Fibroblast of skin of right quadriceps (primary cell): ENCODE measurements at regions not wholly inside any gene's neighbourhood (a gene's known extent, or its start where the extent isn't known, plus 50 kb on each side); places are given as distances from the start of the nearest gene placed in this dataset.
A peak's percentile ranks its signal among the peaks of the same experiment; 100 is the strongest.

ENCODE experiments used
- DNase-seq: peaks from one replicate; pipeline ENCODE4 v3.0.0-alpha.2; 2013

DNA sequence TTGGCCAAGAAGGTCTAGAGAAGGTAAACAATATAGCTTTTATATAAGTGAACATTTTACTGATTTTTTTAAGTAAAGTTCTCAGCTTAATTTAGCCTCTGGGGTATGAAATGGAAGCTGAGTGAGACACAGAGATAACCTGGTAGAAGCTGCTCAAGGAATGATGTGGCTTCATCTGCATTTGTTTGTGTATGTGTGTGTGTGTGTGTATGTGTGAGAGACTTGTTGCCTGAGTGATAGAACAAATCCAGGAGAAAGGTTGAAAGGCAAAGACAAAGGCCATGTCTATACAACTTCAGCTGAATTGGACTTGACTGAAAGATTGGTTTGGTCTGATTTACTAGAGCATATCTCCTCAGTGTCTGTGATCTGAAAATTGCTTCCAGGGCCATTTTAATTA lies 63.6 kb downstream of the PCDH7 start:
- no peak for DNase-seq

DNA sequence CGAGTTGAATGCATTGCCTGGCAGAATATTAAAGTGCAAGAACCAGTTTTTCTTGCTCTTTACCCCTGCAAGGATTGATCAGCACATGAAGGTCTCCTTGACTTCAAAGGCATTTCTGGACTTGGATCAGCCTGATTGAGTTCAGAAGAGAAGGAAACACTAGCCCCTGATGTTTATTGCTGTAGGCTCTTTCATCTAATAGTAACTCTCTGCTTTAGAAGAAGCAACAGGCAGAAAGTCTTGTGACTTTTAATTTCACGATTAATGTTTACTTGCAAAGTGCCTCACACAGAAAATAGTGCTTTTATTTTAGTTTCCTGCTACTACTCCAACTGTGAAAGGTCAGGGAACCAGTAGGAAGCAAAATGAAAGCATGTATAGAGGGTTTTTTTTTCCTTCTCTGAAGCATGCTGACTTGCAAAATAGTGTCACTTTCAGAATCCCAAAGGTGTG lies 69.1 kb downstream of the PCDH7 start:
- DNase-seq: no peak

DNA sequence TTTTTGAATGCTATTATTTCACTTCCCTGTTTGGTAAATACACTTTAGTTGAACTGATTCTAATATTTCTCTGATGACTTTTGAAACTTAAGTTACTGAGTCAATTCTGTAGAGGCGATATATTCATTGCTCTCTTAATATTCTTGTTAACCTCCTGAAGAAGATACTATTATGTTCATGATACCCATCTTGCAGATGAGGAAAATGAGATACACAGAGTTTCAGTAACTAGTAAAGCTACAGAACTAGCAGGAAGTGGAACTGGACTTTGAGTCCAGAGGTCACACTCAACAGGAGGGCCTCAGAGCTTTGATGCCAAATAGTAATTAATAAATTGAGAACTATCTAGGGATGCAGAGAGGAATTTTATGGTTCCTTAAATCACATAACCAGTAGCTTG lies 70.0 kb downstream of the PCDH7 start:
- DNase-seq: no peak

DNA sequence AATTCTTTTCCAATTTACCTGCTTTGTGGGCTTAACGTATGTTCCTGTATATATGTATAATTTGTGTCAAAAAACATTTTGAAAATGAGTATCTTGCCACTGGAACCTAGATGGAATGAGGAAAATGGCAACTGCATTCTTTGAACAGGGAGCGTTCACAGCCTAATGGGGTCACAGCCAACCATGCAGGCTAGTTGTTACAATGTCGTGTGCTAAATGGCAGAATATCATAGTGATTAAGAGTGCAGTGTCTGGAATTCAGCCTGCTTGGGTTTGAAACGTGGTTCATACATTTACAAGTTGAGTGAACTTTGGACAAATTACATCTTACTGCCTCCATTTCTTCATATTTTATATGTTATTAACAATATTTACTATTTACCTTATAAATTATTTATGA lies 70.8 kb downstream of the PCDH7 start:
- no peak for DNase-seq

DNA sequence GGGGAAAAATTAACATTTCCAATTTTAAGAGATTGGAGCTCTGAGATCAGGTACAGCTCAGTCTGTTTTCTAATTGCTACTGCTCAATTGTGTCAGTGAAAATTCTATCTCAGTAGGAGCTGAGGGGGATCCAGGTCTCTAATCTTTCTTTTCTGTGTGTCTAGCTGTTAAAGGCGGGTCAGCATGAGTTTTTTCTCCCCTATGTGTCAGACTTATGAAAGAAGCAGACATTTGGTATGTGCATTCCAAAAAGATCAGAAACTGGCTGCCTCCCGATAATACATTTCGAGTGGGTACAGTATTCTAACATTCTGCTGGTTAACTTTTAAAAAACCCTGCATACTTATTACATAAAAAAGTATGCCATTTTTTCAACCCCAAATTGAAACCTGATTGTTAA lies 72.4 kb downstream of the PCDH7 start:
- no peak for DNase-seq

DNA sequence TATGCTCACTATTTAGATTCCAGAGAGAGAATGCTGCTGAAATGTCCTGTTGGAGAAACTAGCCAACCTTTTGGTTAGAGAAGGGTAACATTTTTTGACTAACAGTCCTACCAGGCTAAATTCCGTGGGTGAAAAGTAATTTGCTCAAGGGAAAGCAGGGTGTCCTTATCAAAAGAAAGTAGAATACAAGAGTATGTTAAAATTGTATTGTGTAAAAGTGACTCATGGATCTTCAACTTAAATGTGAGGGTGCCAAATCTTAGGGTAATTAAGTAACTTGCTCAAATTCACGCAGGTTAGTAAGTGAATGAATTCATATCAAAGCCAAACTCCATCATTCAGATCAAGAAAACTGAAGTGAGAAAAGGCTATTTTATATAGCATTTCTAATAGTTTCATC lies 81.7 kb downstream of the PCDH7 start:
- DNase-seq: no peak

DNA sequence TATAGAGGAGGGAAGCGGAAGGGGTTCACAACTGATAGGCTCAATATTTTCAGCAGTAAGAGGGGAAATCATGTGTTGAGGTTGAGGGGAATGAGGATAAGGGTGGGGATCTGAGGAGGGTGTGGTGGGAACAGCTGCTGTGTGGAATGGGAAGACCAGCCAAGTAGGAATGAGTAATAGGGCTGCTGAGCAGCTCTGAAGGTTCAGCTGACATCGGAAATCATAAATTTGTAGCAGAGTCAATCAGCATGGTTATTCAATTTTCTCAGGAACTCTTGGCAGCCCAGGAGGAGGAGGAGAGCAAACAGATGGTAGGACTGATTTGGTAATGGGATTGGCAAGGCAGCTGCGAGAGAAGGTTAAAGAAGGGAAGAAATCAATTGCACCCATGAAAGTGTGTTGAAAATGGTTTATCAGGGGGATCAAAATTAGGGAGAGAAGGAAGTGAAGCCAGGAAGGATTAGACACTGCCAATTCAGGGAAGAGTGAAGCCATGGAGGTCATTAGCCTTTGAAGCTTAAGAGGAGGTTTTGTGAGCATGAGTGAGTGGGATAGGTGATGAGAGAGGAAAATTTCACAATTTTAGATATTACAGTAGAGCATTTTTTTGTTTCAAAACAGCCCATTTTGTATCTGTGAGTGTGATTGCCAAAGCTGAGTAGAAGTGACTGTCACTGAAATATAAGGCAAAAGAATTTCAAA lies 82.6 kb downstream of the PCDH7 start:
- peak; percentile 69 for DNase-seq

DNA sequence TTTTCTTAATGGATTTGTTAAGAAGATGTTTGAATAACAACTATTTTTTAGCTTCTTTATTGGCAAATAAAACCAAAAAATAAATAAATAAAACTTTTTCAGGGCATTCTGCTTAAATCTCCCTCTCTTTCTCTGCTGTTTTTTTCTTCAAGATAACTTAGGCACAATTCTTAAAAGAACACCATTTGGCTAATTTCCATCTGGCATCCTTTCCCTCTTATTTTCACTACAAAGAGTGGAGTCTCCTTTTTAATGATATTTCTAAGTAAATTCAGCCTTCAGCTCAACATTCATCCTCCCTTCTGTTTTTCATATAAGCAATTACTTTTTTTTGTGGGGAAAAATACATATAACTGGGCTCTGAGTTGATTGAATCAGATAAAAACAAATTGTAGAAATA lies 88.1 kb downstream of the PCDH7 start:
- DNase-seq: no peak

DNA sequence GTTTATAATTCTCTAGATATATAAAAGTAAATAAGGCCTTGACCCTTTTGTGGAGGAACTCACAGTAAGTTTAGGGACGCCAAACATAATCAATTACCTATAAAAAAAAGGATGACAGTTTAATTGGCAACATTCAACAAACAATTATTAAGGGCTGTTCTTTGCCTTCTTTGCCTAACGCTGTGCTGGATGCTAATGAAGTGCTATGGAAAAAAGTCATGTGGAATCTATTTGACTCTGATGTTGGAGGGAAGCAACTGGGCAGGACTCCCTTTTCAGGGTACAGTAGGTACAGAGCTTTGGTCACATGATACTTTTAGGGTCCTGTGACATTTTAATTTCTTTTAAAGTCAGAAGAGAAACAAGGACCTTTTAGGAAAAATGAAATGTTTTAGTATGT lies 91.1 kb downstream of the PCDH7 start:
- DNase-seq: no peak

DNA sequence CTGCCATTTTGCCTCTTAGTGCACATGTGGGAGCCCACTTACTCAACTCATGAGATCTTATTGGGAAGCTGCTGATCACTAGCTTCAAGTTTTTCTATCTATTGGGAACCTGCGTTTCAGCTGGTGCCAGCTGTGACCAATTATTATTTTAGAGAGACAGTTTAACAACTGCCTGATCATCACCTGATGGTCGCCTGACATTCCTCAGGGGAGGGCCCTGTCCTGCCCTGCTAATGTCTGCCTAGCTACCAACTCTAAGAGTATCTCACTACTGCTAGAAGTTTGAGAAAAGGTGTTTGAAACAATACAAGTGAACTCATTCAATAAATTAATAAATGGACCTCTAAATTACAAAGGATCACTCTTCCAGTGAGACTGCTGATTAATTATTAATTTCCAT lies 95.5 kb downstream of the PCDH7 start:
- DNase-seq: no peak

DNA sequence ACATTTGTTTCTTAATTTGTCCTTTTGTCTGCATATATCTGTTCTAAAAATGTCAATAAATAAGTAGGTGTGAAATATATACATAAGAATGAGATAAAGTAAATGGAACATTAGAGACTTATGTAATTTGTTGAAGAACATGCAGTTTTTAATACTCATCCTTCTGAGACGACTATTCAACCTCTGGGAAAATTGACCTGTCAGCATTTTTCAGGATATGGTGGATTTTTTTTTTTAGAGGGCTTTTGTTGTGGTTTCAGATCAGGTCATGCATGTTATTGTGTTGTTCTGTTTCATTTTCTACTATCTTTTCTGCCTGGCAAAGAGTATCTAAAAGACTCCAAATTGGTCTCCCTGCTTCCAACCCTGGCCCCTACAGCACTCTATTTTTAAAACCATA lies 97.3 kb downstream of the PCDH7 start:
- DNase-seq: no peak

DNA sequence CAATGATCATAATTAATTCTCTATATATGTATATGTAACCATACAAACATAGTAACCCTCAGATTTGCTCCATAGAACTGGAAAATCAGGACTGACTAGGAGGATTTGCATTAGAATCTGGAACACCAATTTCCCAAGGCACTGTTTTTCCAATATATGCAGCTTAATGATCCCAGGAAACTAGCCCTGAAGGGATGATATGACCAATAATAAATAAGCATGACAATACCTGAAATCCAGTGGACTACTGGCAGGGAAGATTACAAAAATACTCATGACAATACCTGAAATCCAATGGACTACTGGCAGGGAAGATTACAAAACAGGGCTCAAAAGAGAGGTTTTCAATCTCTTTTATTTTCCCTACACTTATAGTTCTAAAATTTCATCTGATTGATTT lies 98.4 kb downstream of the PCDH7 start:
- no peak for DNase-seq

DNA sequence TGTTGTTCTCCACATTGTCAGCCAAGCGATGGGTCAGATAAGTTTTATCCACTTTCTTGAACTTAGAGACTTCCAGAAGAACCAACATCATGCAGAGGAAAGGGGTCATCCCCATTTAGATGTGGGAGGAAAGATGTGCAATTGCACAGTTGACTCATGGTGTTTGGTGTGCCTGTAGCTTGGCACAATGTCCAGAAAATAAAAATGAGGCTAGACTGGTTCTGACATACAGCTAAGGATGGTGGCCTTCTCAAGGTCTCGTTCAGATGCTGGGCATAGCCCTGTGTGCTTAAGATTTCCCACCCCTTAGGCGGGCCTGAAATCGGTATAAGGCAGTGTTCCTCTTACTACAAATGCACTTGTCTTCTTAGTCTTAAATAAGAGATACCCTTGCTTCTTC lies 101.1 kb downstream of the PCDH7 start:
- DNase-seq: no peak

DNA sequence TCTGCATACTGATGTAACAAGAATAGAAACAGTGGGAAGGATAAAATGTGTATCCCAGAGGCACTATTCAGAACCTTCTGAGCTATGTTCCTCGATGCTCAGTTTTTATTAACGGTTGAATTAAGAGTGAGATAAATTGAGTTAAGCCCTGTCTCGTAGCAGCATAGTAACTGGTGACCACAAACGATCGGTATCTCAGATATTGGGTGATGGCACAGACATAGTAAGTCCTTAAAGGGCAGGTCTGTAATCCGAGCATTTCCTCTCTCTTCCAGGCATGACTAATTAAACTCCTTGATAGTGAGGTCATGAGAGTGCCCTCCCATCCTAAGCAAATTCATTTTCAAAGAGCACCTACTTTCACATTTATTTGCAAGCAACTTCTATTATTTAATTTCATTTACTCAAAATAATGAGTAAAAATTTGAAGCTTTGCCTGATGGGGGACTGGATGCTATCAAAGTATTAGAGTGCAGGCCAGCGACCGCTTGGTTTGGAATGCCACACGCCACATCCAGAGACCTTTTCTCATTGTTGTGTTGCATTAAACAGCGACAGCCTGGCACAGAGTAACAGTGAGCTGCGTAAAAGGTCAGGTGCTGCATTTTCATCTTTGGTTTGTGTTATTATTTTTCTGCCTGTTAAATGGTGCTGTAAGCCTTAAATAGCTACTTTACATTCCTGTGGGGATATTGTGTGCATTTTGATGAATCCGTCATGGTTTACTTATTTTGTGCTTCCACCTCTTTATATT lies 101.9 kb downstream of the PCDH7 start:
- DNase-seq: peak; percentile 63

DNA sequence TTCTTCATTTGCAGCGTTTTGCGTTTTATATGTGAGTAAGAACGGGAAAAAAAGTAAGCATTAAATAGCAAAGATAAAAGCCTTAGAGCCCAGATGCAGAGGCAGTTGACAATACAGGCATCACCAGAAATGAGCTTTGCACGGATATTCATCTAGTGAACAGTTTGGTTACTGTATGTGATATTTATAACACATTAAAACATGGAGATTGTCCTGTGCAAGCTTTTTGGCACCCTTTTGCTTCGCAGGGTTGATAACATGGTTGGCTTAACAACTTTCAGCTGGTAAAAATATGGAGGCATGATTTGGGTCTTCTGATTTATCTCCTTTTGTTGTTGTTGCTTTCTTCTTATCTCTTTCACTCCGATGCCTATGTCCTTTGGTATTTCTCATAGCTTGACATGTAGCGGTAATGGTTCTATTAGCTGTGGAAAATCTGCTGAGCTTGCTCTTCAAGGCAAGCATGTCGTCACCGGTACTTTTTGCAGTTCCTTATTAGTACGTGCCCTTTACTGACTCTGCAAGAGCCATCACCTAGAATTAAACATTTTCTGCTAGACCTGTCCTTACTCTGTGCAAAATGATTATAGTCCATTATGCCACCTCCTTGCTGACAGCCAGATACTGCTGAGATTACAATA lies 102.9 kb downstream of the PCDH7 start:
- DNase-seq: no peak

DNA sequence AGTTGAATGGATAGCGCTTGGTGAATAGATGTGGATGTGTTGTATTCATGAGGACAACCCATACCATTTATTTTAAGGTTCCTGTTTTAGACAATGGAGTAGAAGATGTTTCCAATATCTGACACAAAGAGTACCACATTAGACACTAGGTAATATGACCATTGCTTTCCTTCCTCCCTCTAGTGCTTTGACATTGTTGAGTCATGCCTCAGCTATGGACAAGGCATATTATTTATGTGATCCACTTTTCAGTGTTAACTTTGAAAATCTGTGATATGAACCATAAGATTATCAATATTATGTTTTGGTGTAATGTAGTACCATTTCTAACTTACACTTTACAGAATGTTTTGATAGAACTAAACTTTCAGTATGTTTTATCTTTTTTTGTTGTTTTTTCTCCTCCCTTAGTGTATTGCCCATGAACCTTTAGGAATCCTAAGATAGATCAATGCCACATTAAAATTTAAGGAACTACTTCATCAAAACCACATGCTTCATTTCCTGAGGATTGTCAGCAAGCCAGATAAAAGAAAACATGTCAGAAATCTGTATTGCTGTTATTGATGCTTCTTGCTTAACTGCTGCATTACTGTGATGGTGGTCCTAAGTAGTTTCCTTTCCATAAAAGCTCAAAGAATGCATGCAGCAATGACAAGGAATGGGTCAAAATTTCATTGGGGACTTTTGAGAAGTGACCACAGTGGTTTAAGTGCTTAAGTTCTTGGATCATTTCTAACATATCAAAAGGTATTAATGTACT lies 105.0 kb downstream of the PCDH7 start:
- peak; percentile 46 for DNase-seq

DNA sequence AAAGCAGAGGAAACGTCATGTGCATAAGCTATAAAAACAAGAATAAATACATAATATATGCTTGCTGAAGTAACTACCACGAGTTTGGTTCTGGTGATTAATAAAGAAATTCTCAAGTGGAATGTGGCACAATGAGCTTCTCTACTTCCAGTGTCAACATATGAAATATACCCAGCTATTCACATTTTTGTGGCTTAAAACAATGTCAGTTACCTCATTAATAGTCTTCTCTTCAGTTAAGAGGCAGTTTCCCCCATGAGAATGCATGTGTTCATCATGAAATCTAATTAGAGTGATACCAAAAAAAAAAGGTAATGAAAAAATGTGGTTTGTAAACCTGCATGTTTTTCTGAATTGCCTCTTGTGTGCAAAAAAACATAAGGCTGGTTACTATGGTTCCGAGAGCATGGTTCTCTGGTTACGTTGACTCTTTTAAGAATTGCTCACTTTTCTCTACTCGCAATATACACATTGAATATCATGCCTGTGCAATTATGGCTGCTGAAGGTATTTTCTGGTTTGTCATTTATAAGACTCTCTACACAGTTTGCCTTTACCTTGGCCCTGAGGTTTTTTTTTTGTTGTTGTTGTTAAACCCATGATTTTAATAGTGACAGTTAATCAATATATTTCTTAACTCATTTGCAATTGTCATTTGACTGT lies 108.2 kb downstream of the PCDH7 start:
- DNase-seq: peak; percentile 84

DNA sequence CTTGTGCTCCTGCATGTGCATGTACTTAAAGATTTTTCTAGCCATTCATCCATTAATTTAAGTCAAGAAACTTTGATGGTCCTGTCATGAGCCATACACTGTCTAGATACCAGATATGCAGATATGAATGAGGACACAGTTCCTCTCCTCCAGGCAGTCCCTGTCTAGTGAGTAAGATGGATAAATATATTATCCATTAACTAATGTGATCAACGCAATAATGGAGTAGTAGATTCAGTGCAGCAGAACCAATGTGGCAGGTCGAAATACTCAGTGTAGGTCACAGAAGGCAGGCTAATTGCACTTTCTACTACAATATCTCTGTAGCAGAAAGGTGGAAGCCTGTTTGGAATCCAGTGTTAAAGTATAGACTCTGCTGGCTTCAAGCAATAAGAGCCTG lies 112.5 kb downstream of the PCDH7 start:
- DNase-seq: no peak

DNA sequence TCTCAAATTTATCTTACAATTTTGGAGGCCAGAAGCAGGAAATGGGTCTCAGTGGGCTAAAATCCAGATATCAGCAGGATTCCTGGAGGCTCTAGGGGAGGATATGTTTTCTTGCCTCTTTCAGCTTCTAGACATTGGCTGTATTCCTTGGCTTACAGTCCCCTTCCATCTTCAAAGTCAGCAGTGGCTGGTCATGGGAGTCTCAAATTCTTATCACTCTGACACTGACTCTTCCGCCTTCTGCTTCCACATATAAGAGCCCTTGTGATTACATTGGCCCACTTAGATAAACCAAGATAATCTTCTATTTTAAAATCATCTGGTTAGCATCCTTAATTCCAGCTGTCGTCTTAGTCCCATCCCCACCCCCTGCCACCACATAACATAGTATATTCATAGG lies 113.0 kb downstream of the PCDH7 start:
- no peak for DNase-seq

DNA sequence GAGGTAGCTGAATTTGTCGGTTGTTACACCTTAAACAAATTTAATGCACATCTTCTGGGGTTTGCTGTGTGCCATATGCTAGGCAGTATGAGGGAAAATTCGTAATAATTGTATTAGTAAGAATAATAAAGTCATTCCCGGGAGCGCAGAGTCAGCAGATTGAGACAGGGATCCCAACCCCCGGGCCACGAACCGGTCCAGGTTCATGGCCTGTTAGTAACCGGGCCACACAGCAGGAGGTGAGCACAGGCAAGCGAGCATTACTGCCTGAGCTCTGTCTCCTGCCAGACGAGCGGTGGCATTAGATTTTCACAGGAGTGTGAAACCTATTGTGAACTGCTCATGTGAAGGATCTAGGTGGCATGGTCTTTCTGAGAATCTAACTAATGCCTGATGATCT lies 114.9 kb downstream of the PCDH7 start:
- DNase-seq: no peak

DNA sequence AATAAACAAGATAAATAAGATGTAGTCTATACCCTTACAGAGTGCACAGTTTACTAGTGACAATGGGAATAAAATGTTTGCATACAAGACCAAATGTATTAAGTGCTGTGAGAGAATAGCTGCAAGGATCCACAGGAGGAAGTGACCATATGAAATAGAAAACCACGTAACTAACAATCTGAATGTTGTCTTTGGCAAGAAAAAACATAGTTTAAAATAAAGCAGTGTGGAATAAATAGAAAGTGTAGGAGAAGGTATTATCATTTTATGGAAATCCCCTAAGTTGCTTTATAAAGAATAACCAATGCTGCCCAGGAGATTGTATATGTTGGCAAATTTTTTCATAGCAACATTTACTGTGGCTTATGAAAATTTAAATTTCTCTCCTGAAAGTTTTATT lies 116.1 kb downstream of the PCDH7 start:
- DNase-seq: peak; percentile 20

DNA sequence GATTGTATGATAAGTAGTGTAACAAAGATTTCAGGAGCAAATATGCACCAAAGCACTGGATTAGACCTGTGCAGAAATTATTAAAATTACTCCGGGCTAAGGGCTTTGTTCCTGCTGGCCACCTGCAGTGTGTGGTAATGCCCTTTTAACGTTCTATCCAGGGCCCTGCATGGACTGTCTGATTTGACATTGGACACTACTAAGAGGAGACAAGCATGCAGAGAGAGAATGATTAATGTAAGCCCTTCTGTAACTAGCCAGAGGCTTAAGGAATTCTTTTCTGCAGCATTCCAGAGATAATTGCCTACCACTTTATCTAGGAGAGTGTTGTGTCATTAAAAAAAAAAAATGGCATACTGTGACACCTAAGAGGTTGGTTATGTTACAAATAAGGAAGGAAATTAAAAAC lies 117.0 kb downstream of the PCDH7 start:
- DNase-seq: peak; percentile 45

DNA sequence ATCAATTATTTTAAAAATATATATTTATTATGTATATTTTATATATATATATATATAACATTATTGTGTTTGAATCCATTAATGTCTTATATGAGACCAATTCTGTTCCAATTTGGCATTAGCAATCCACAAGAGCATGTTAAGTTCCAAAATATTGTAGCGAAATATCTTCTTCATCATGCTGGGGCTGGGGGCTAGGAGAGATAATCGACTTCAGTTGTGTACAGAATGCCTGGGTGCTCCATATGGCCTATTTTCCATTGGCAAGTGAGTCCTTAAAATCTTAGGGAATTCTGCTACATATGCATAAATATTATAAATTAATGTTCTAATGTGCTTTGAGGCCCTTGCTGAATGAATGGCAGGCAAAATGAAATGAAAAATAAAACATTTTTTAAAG lies 117.7 kb downstream of the PCDH7 start:
- DNase-seq: no peak
